ENCODE measurements at regions not wholly inside any gene's neighbourhood (a gene's known extent, or its start where the extent isn't known, plus 50 kb on each side); places are given as distances from the start of the nearest gene placed in this dataset.

GRCh38 chr17:14971054-14971453, 294.1 kb downstream of the PMP22 start:
- no peak for DNase-seq (ENCODE audit: low read depth, low spot score)
- Histone ChIP-seq H3K27me3 (ENCODE audit: control insufficient read depth, insufficient read depth, low read length) (peaks cover 1% of the 10 kb centered on the region; the same call in 1 of the 2 replicates), H3K4me1 (ENCODE audit: control insufficient read depth, insufficient read depth, low read length) (no peaks in the 10 kb centered on the region), H3K9me3 (ENCODE audit: control insufficient read depth, insufficient read depth, low read length) (no peaks in the 10 kb centered on the region), H3K36me3 (ENCODE audit: control insufficient read depth, insufficient read depth, low read length) (no peaks in the 10 kb centered on the region), H3K27ac (ENCODE audit: low read length) (no peak overlapping the region), H3K4me3 (ENCODE audit: low read length) (no peak overlapping the region)

- Histone ChIP-seq H3K9me3 (ENCODE audit: control insufficient read depth, insufficient read depth, low read length) (no peaks in the 10 kb centered on the region), H3K27me3 (ENCODE audit: control insufficient read depth, insufficient read depth, low read length) (no peaks in the 10 kb centered on the region), H3K27ac (ENCODE audit: low read length) (no peak overlapping the region), H3K4me1 (ENCODE audit: control insufficient read depth, insufficient read depth, low read length) (no peaks in the 10 kb centered on the region), H3K36me3 (ENCODE audit: control insufficient read depth, insufficient read depth, low read length) (no peaks in the 10 kb centered on the region), H3K4me3 (ENCODE audit: low read length) (no peak overlapping the region)
- DNase-seq (ENCODE audit: low read depth, low spot score), result no peak
- WGBS (ENCODE audit: insufficient coverage, insufficient read length), result no CpG with 5 or more reads among the region's 2 CpGs
These were observed 305.9 kb downstream of the PMP22 start for GRCh38 chr17:14959106-14959648.

DNA sequence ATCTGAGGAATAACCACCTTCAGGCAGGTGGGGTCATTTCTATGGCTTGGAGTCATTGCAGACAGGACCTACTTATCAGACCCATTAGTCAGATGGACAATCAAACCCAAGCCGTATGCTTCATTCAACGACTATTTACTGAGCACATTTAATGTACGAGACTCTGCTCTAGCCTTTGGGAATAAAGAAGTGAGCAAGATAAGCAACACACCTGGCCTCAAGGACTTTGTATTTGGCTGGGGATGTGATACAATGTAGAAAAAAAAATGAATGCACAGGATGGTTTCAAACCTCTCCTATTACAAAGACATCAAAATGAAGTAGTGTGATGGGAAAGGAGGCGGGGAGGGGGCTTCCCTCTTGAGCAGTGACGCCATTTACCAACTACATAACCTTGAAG, 311.7 kb downstream of the PMP22 start:
- H3K4me1 ChIP-seq (ENCODE audit: control insufficient read depth, insufficient read depth, low read length), result no peaks in the 10 kb centered on the region
- WGBS (ENCODE audit: insufficient coverage, insufficient read length), result no CpG with 5 or more reads among the region's 5 CpGs
- no peak for DNase-seq (ENCODE audit: low read depth, low spot score)

DNA sequence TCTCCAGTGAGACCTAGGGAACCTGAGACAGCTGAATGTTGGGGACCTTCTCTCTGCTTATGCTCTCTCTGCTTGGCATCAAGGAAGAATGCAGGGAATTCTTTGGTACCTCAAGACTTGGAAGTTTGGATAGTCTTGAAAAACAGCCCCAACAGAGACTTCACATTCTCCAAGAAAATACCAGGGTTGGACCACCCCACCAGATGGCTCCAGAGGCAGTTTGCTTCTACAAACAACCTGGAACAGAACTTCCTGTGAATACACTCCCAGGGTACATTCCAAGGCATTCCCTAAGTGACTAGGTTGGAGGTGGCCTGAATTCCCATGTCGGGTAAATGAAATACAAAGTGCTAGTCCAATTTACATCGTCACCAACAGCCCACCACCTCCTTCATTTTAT, 314.4 kb downstream of the PMP22 start:
- H3K9me3 ChIP-seq (ENCODE audit: control insufficient read depth, insufficient read depth, low read length), result no peaks in the 10 kb centered on the region
- H3K4me3 ChIP-seq (ENCODE audit: low read length), result no peak overlapping the region
- no peak for DNase-seq (ENCODE audit: low read depth, low spot score)
- WGBS (ENCODE audit: insufficient coverage, insufficient read length), result no CpG with 5 or more reads among the region's 2 CpGs
- no peak overlapping the region for H3K27ac ChIP-seq (ENCODE audit: low read length)
- no peaks in the 10 kb centered on the region for H3K36me3 ChIP-seq (ENCODE audit: control insufficient read depth, insufficient read depth, low read length)
- no peaks in the 10 kb centered on the region for H3K27me3 ChIP-seq (ENCODE audit: control insufficient read depth, insufficient read depth, low read length)
- no peaks in the 10 kb centered on the region for H3K4me1 ChIP-seq (ENCODE audit: control insufficient read depth, insufficient read depth, low read length)

More for the DNA sequence above, 311.7 kb downstream of the PMP22 start:
- Histone ChIP-seq H3K4me3 (ENCODE audit: low read length) (no peak overlapping the region), H3K9me3 (ENCODE audit: control insufficient read depth, insufficient read depth, low read length) (no peaks in the 10 kb centered on the region), H3K27me3 (ENCODE audit: control insufficient read depth, insufficient read depth, low read length) (no peaks in the 10 kb centered on the region), H3K36me3 (ENCODE audit: control insufficient read depth, insufficient read depth, low read length) (no peaks in the 10 kb centered on the region), H3K27ac (ENCODE audit: low read length) (no peak overlapping the region)

DNA sequence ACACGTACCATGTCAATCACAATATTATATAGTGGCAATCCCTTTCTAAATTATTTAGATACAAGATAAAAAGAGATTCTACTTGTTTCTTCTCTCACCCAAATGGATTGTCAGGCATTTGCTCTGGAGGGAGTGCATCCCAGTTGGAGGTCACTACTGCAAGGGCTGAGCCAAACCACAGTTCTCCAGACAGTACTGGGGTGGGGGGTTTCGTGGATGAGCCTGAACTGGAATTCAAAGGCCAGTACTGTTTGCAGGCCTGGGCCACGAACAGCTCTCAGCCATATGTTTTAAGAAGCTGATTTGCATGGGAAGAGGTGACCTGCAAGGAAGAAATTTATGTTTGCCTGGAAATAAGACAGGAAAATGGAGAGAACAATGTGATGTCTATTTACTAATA, 314.9 kb downstream of the PMP22 start:
- no peaks in the 10 kb centered on the region for H3K27me3 ChIP-seq (ENCODE audit: control insufficient read depth, insufficient read depth, low read length)
- no peak overlapping the region for H3K27ac ChIP-seq (ENCODE audit: low read length)

DNA sequence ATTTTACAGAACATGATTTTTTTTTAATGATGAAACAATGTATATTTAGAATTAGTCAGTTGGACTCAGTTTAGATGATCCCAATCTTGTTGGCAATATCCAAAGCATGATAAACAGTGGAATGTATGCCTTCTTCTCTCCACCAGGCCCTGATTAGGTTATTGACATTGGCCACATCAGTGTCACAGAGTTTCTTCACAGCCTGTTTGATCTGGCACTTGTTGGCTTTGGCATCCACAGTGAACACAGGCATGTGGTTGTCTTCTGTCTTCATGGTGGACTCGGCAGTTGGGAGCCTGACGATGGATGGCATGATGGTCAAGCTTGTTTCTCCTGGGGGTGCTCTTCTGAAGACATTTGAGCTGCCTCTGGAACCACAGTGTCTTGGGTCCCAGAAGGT, 317.5 kb downstream of the PMP22 start:
- no peaks in the 10 kb centered on the region for H3K9me3 ChIP-seq (ENCODE audit: control insufficient read depth, insufficient read depth, low read length)
- whole genome bisulfite sequencing (ENCODE audit: insufficient coverage, insufficient read length), result no CpG with 5 or more reads among the region's 2 CpGs

More for the DNA sequence above, 314.9 kb downstream of the PMP22 start:
- Histone ChIP-seq H3K9me3 (ENCODE audit: control insufficient read depth, insufficient read depth, low read length) (no peaks in the 10 kb centered on the region), H3K36me3 (ENCODE audit: control insufficient read depth, insufficient read depth, low read length) (no peaks in the 10 kb centered on the region), H3K4me3 (ENCODE audit: low read length) (no peak overlapping the region), H3K4me1 (ENCODE audit: control insufficient read depth, insufficient read depth, low read length) (no peaks in the 10 kb centered on the region)
- no peak for DNase-seq (ENCODE audit: low read depth, low spot score)
- no CpG with 5 or more reads among the region's 3 CpGs for WGBS (ENCODE audit: insufficient coverage, insufficient read length)

GRCh38 chr17:14946481-14946880, 318.6 kb downstream of the PMP22 start:
- no peaks in the 10 kb centered on the region for H3K4me1 ChIP-seq (ENCODE audit: control insufficient read depth, insufficient read depth, low read length)
- no peak overlapping the region for H3K27ac ChIP-seq (ENCODE audit: low read length)
- no peaks in the 10 kb centered on the region for H3K27me3 ChIP-seq (ENCODE audit: control insufficient read depth, insufficient read depth, low read length)
- H3K36me3 ChIP-seq (ENCODE audit: control insufficient read depth, insufficient read depth, low read length), result no peaks in the 10 kb centered on the region
- no peak for DNase-seq (ENCODE audit: low read depth, low spot score)
- H3K4me3 ChIP-seq (ENCODE audit: low read length), result no peak overlapping the region
- H3K9me3 ChIP-seq (ENCODE audit: control insufficient read depth, insufficient read depth, low read length), result no peaks in the 10 kb centered on the region
- WGBS (ENCODE audit: insufficient coverage, insufficient read length), result no CpG with 5 or more reads among the region's 7 CpGs

More for the DNA sequence above, 317.5 kb downstream of the PMP22 start:
- no peaks in the 10 kb centered on the region for H3K36me3 ChIP-seq (ENCODE audit: control insufficient read depth, insufficient read depth, low read length)
- no peaks in the 10 kb centered on the region for H3K27me3 ChIP-seq (ENCODE audit: control insufficient read depth, insufficient read depth, low read length)
- H3K27ac ChIP-seq (ENCODE audit: low read length), result no peak overlapping the region
- H3K4me3 ChIP-seq (ENCODE audit: low read length), result no peak overlapping the region
- no peaks in the 10 kb centered on the region for H3K4me1 ChIP-seq (ENCODE audit: control insufficient read depth, insufficient read depth, low read length)
- no peak for DNase-seq (ENCODE audit: low read depth, low spot score)

DNA sequence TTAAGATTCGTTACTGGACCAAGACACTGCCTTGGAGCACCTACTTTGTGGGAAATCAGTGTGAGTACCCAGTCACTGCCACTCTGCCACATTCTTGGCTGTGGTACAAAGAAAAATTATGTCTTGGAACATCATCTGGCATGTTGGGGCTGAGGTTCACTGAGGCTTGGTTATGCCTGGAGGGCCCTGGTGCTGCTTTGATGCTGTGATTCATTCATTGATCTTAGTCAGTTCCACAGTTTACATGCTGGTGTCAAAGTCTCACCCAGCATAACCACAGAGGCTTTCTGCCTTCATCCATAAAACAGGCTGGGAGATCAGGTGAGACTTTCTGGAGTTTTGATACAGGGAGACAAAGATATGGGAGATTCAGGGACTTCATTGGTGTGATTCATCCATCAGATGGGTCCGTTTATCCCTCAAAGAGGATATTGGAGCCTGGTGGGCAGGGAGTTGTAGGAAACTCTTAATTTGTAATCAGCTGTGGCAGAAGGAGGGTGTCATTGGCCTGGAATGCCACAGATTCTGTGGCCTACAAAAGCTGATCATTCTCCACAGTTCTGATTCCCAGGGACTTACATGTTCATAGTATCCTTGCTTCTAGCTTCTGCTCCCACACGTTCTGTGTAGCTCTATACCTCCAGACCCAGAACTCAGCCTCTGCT, 322.5 kb downstream of the PMP22 start:
- H3K9me3 ChIP-seq (ENCODE audit: control insufficient read depth, insufficient read depth, low read length), result no peaks in the 10 kb centered on the region
- WGBS (ENCODE audit: insufficient coverage, insufficient read length), result no CpG with 5 or more reads among the region's 3 CpGs
- no peaks in the 10 kb centered on the region for H3K27me3 ChIP-seq (ENCODE audit: control insufficient read depth, insufficient read depth, low read length)
- H3K36me3 ChIP-seq (ENCODE audit: control insufficient read depth, insufficient read depth, low read length), result no peaks in the 10 kb centered on the region
- no peak overlapping the region for H3K27ac ChIP-seq (ENCODE audit: low read length)
- no peak for DNase-seq (ENCODE audit: low read depth, low spot score)
- H3K4me1 ChIP-seq (ENCODE audit: control insufficient read depth, insufficient read depth, low read length), result no peaks in the 10 kb centered on the region
- no peak overlapping the region for H3K4me3 ChIP-seq (ENCODE audit: low read length)

- Histone ChIP-seq H3K36me3 (ENCODE audit: control insufficient read depth, insufficient read depth, low read length) (no peaks in the 10 kb centered on the region), H3K4me1 (ENCODE audit: control insufficient read depth, insufficient read depth, low read length) (no peaks in the 10 kb centered on the region), H3K27me3 (ENCODE audit: control insufficient read depth, insufficient read depth, low read length) (no peaks in the 10 kb centered on the region), H3K4me3 (ENCODE audit: low read length) (no peak overlapping the region), H3K27ac (ENCODE audit: low read length) (no peak overlapping the region), H3K9me3 (ENCODE audit: control insufficient read depth, insufficient read depth, low read length) (no peaks in the 10 kb centered on the region)
- no CpG with 5 or more reads among the region's 3 CpGs for WGBS (ENCODE audit: insufficient coverage, insufficient read length)
- DNase-seq (ENCODE audit: low read depth, low spot score), result no peak
These were observed 324.2 kb downstream of the PMP22 start for GRCh38 chr17:14940938-14941265.

DNA sequence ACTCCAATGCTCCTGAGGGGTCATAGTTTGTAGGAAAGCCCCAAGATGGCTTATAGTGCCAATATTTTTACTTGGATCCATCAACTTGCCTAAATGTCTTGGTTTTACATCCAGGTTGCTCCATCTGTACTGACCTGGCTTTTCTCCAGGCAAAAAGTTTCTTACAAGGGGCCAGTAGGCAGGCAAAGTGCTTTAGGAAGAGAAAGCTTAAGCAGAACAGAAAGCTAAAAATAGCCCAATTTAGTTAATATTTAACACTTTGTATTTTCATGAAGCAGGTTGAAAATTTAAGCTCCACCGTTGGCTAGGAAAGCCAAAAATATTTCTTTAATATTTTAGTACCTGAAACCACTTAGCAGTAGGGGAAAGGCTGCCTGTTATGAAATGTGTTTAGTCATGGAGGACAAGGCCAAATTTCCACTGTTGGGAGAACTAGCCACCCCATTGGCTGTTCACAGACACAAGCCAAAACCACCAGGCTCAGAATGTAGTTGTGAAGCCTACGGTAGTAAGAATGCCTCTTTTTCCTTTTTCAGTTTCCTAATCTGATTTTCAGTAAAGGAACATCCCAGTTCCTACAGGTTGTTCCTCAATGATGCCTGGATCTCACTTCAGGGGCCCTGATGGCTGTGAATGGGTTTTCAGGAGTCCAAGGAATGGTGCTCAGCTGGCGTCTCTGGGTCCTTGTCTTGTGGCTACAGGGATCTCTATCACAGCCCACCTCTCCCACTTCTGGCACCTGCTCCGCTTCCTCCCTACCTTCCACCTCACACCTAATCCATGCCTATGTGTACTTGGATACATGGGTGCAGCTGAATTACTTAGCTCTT, 324.8 kb downstream of the PMP22 start:
- H3K27ac ChIP-seq (ENCODE audit: low read length), result no peak overlapping the region
- no peak for DNase-seq (ENCODE audit: low read depth, low spot score)
- H3K4me3 ChIP-seq (ENCODE audit: low read length), result no peak overlapping the region
- H3K27me3 ChIP-seq (ENCODE audit: control insufficient read depth, insufficient read depth, low read length), result no peaks in the 10 kb centered on the region
- no peaks in the 10 kb centered on the region for H3K4me1 ChIP-seq (ENCODE audit: control insufficient read depth, insufficient read depth, low read length)
- H3K9me3 ChIP-seq (ENCODE audit: control insufficient read depth, insufficient read depth, low read length), result no peaks in the 10 kb centered on the region
- H3K36me3 ChIP-seq (ENCODE audit: control insufficient read depth, insufficient read depth, low read length), result no peaks in the 10 kb centered on the region
- no CpG with 5 or more reads among the region's 4 CpGs for WGBS (ENCODE audit: insufficient coverage, insufficient read length)

Measured in iPS DF 6.9 (cell line).